ENCODE measurements at regions not wholly inside any gene's neighbourhood (a gene's known extent, or its start where the extent isn't known, plus 50 kb on each side); places are given as distances from the start of the nearest gene placed in this dataset.
"Not testable (repeated sequence)": the region's sequence is repeated elsewhere in the genome, so short reads cannot be mapped to it uniquely, and the experiment has no call there.

- peaks cover 12 to 14% of the 10 kb centered on the region in 2 donors for H3K9me3 ChIP-seq (replicated peaks in 1 of 2; ENCODE audit: control insufficient read depth in 1 of 2, insufficient read depth in 1 of 2, low read length in 2 of 2)
- H3K9ac ChIP-seq (ENCODE audit: insufficient read depth, low read length, poor library complexity, severe bottlenecking) = no peak overlapping the region
- H3K36me3 Mint-ChIP-seq = no peaks in the 10 kb centered on the region
- intact Hi-C loops (cut with micrococcal nuclease) = no loop called here
- no peak for DNase-seq
- no peaks in the 10 kb centered on the region for H4K20me1 ChIP-seq (ENCODE audit: insufficient read depth, low read length)
- peaks cover 0 to 2% (median 0%) of the 10 kb centered on the region in 3 donors for H3K27me3 Mint-ChIP-seq (ENCODE audit: low read depth in 3 of 3)
- no CpG with 5 or more reads among the region's 1 CpG for WGBS (ENCODE audit: insufficient coverage)
- no peaks in the 10 kb centered on the region for H3K36me3 ChIP-seq (replicated peaks in 1 of 2; ENCODE audit: control insufficient read depth in 1 of 2, insufficient read depth in 2 of 2, low read length in 2 of 2)
- no peak overlapping the region for H2AFZ ChIP-seq (ENCODE audit: insufficient read depth, low read depth, low read length, poor library complexity, severe bottlenecking)
- H3K4me3 ChIP-seq (replicated peaks in 1 of 3; ENCODE audit: low read depth in 2 of 3, low read length in 3 of 3) = no peak overlapping the region
- no peak overlapping the region for H3K4me2 ChIP-seq (replicated peaks; ENCODE audit: extremely low read depth, low read length, poor library complexity, severe bottlenecking)
- no peak for TF ChIP-seq CTCF (IDR thresholded peaks at IDR 0.05)
- no peaks in the 10 kb centered on the region for H3K27me3 ChIP-seq (ENCODE audit: control insufficient read depth in 2 of 2, insufficient read depth in 2 of 2, low read length in 2 of 2)
- H3K27ac ChIP-seq (ENCODE audit: low read depth in 1 of 2, low read length in 2 of 2) = no peak overlapping the region
- no peaks in the 10 kb centered on the region for H3K79me2 ChIP-seq (ENCODE audit: insufficient read depth, low read length)
- H3K4me3 Mint-ChIP-seq = no peak overlapping the region
- H3K9me3 Mint-ChIP-seq = peaks cover 4 to 14% (median 9%) of the 10 kb centered on the region in 7 donors
- no peaks in the 10 kb centered on the region for H3K4me1 Mint-ChIP-seq
- no peak overlapping the region for H3K27ac Mint-ChIP-seq
- H3K4me1 ChIP-seq (ENCODE audit: control insufficient read depth in 1 of 2, insufficient read depth in 2 of 2, low read length in 2 of 2) = no peaks in the 10 kb centered on the region
Measured at GRCh38 chr2:138423745-138424144, 77.8 kb upstream of the SPOPL start.

DNA sequence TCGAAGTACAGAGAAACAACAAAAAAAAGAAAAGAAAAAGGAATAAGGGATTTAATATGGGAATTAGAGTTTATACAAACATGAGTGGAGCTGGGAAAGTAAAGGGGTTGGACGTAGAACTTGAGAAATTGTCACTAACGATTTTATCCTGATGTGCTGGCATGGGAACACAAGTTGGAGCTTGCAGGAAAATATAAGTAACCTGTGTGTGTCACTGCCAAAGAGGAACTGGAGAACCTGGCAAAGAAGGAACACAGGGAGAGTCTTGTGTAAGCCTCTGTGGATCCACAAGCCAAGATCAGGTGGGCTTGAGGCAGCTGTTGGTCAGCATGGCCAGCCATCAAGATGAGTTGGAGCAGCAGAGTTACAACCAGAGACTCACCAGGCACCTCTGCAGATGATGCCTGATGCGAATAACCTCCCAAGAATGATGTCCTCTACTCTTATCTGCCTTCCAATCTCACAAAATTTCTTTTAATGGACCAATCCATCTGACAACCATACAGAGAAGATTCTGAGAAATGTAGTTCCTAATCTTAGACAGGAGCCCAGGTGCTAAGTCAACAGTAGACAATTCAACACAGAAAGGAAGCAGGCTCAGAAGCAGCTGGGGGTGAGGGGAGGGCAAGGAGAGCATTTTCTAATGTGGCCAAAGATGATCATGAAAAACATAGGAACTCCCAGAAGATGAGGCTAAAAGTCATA lies 77.0 kb upstream of the SPOPL start:
- H3K4me3 Mint-ChIP-seq = no peak overlapping the region
- Histone ChIP-seq H3K4me1 (ENCODE audit: control insufficient read depth in 1 of 2, insufficient read depth in 2 of 2, low read length in 2 of 2) (no peaks in the 10 kb centered on the region), H3K4me2 (replicated peaks; ENCODE audit: extremely low read depth, low read length, poor library complexity, severe bottlenecking) (no peak overlapping the region), H3K9me3 (replicated peaks in 1 of 2; ENCODE audit: control insufficient read depth in 1 of 2, insufficient read depth in 1 of 2, low read length in 2 of 2) (peaks cover 12 to 14% of the 10 kb centered on the region in 2 donors), H3K27ac (ENCODE audit: low read depth in 1 of 2, low read length in 2 of 2) (no peak overlapping the region), H3K4me3 (replicated peaks in 1 of 3; ENCODE audit: low read depth in 2 of 3, low read length in 3 of 3) (no peak overlapping the region), H4K20me1 (ENCODE audit: insufficient read depth, low read length) (no peaks in the 10 kb centered on the region), H3K27me3 (ENCODE audit: control insufficient read depth in 2 of 2, insufficient read depth in 2 of 2, low read length in 2 of 2) (no peaks in the 10 kb centered on the region), H3K79me2 (ENCODE audit: insufficient read depth, low read length) (no peaks in the 10 kb centered on the region), H2AFZ (ENCODE audit: insufficient read depth, low read depth, low read length, poor library complexity, severe bottlenecking) (no peak overlapping the region), H3K36me3 (replicated peaks in 1 of 2; ENCODE audit: control insufficient read depth in 1 of 2, insufficient read depth in 2 of 2, low read length in 2 of 2) (no peaks in the 10 kb centered on the region), H3K9ac (ENCODE audit: insufficient read depth, low read length, poor library complexity, severe bottlenecking) (no peak overlapping the region)
- WGBS (ENCODE audit: insufficient coverage) = 100% methylated on average over 2 of the region's 4 CpGs
- intact Hi-C loops (cut with micrococcal nuclease) = no loop called here
- H3K27me3 Mint-ChIP-seq (ENCODE audit: low read depth in 3 of 3) = peaks cover 0 to 2% (median 0%) of the 10 kb centered on the region in 3 donors
- peaks cover 4 to 17% (median 11%) of the 10 kb centered on the region in 7 donors for H3K9me3 Mint-ChIP-seq
- TF ChIP-seq CTCF (IDR thresholded peaks at IDR 0.05) = no peak
- no peak for DNase-seq
- no peak overlapping the region for H3K27ac Mint-ChIP-seq
- no peaks in the 10 kb centered on the region for H3K36me3 Mint-ChIP-seq
- no peaks in the 10 kb centered on the region for H3K4me1 Mint-ChIP-seq

DNA sequence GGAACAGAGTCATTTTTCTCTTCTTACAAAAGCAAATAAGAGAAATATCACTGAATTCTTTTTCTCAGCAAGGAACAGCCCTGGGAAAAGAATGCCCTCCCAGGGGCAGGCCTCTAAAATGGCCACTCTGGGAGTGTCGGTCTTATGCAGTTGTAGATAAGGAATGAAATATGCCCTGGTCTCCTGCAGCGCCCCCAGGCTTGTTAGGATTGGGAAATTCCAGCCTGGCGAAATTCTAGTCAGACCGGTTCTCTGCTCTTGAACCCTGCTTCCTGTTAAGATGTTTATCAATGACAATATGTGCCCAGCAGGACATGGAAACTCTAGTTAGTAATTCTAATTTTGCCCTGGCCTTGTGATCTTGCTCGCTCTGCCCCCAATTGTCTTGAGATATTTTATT lies 75.5 kb upstream of the SPOPL start:
- H3K4me1 Mint-ChIP-seq; DNase-seq; H3K4me1 ChIP-seq (ENCODE audit: control insufficient read depth in 1 of 2, insufficient read depth in 2 of 2, low read length in 2 of 2); H3K27me3 ChIP-seq (ENCODE audit: control insufficient read depth in 2 of 2, insufficient read depth in 2 of 2, low read length in 2 of 2); H2AFZ ChIP-seq (ENCODE audit: insufficient read depth, low read depth, low read length, poor library complexity, severe bottlenecking); H3K27me3 Mint-ChIP-seq (ENCODE audit: low read depth in 3 of 3); H3K27ac ChIP-seq (ENCODE audit: low read depth in 1 of 2, low read length in 2 of 2); H3K9ac ChIP-seq (ENCODE audit: insufficient read depth, low read length, poor library complexity, severe bottlenecking); H3K4me3 Mint-ChIP-seq; H3K36me3 ChIP-seq (replicated peaks in 1 of 2; ENCODE audit: control insufficient read depth in 1 of 2, insufficient read depth in 2 of 2, low read length in 2 of 2); H3K79me2 ChIP-seq (ENCODE audit: insufficient read depth, low read length); H3K27ac Mint-ChIP-seq; H3K36me3 Mint-ChIP-seq; intact Hi-C loops (cut with micrococcal nuclease); H3K4me2 ChIP-seq (replicated peaks; ENCODE audit: extremely low read depth, low read length, poor library complexity, severe bottlenecking); H3K4me3 ChIP-seq (replicated peaks in 1 of 3; ENCODE audit: low read depth in 2 of 3, low read length in 3 of 3); H4K20me1 ChIP-seq (ENCODE audit: insufficient read depth, low read length): not testable (repeated sequence)
- H3K9me3 ChIP-seq (replicated peaks in 1 of 2; ENCODE audit: control insufficient read depth in 1 of 2, insufficient read depth in 1 of 2, low read length in 2 of 2) = peaks cover 14% of the 10 kb centered on the region in 2 donors
- H3K9me3 Mint-ChIP-seq = peaks cover 4 to 17% (median 11%) of the 10 kb centered on the region in 7 donors
- WGBS (ENCODE audit: insufficient coverage) = 90% methylated on average over 2 of the region's 5 CpGs

All from CD14-positive monocyte (primary cell).